ENCODE measurements at regions not wholly inside any gene's neighbourhood (a gene's known extent, or its start where the extent isn't known, plus 50 kb on each side); places are given as distances from the start of the nearest gene placed in this dataset.

DNA sequence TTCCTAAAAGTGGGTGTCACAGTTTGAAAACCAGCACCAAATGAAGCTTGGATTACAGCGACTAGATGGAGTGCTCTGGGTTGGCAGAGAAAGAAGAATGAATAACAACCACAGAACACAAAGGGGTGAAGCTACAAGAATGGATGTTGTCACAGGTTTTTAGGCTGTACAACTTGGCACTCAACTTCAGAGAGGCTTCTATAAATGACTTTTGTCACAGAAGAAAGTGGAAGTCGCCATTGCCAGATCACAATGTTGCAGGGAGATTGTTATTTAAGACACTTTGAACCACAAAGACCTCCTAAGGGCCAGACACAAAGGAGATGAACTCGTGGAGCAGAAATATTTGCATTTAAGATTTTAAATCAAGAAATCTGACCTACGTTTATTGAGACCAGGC, 354.2 kb downstream of the CDH7 start:
- H3K23ac ChIP-seq (ENCODE audit: low read length): no peak overlapping the region
- no peak overlapping the region for H3K9ac ChIP-seq (ENCODE audit: low read length)
- DNase-seq: no peak
- no peak overlapping the region for H3K4ac ChIP-seq (ENCODE audit: low read depth, low read length)
- H3K79me1 ChIP-seq (ENCODE audit: low read length): no peaks in the 10 kb centered on the region
- no peak overlapping the region for H3K4me2 ChIP-seq (ENCODE audit: low read length)
- H2BK5ac ChIP-seq (ENCODE audit: low read depth, low read length, poor library complexity): no peak overlapping the region
- no peaks in the 10 kb centered on the region for H3K4me1 ChIP-seq (ENCODE audit: control insufficient read depth in 1 of 2, insufficient read depth in 2 of 2, low read length in 2 of 2)
- H2AFZ ChIP-seq (ENCODE audit: insufficient read depth, low read length, poor library complexity): no peak overlapping the region
- H3K79me2 ChIP-seq (ENCODE audit: control insufficient read depth, insufficient read depth, low read length, poor library complexity): no peaks in the 10 kb centered on the region
- no peak overlapping the region for H3K18ac ChIP-seq (ENCODE audit: low read length)
- H2BK120ac ChIP-seq (ENCODE audit: insufficient read depth, low read length, poor library complexity): no peak overlapping the region
- no peak overlapping the region for H3K14ac ChIP-seq (ENCODE audit: low read length)
- H3K9me3 ChIP-seq (ENCODE audit: insufficient read depth, low read depth, low read length): no peaks in the 10 kb centered on the region
- no peak overlapping the region for H4K8ac ChIP-seq (ENCODE audit: low read depth, low read length)
- no peak overlapping the region for H4K91ac ChIP-seq (ENCODE audit: low read depth, low read length)
- H3K36me3 ChIP-seq (ENCODE audit: control insufficient read depth in 1 of 2, insufficient read depth in 2 of 2, low read length in 2 of 2): no peaks in the 10 kb centered on the region
- H3K27ac ChIP-seq (ENCODE audit: low read depth, low read length): no peak overlapping the region
- H3K27me3 ChIP-seq (ENCODE audit: insufficient read depth, low read length): no peaks in the 10 kb centered on the region
- H4K12ac ChIP-seq (ENCODE audit: low read depth, low read length): no peak overlapping the region
- no peak overlapping the region for H3K4me3 ChIP-seq (ENCODE audit: low read depth, low read length)
- H2BK12ac ChIP-seq (ENCODE audit: low read length): no peak overlapping the region
- no peak overlapping the region for H2AK5ac ChIP-seq (ENCODE audit: low read length)
- WGBS (ENCODE audit: extremely low coverage, insufficient coverage, insufficient read length): no CpG with 5 or more reads among the region's 4 CpGs

DNA sequence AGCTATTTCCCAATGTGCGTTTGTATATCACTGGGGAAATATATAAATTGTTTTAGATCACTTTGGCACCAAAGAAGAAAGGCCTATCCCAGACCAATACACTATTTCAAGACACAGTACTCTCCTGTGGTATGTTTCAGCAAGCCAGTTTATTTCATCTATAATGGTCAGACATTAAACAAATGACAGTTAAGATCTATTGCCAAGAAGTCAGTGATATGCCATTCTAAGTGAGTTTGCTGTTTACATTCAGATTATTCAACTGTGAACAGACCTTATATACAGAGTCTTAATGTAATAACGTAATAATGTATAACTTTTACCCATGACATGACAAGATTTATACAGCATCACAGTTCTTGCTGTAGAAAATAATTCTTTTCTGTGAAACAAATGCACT, 352.7 kb downstream of the CDH7 start:
- no peaks in the 10 kb centered on the region for H3K79me2 ChIP-seq (ENCODE audit: control insufficient read depth, insufficient read depth, low read length, poor library complexity)
- H3K9ac ChIP-seq (ENCODE audit: low read length): no peak overlapping the region
- H2BK120ac ChIP-seq (ENCODE audit: insufficient read depth, low read length, poor library complexity): no peak overlapping the region
- no peaks in the 10 kb centered on the region for H3K9me3 ChIP-seq (ENCODE audit: insufficient read depth, low read depth, low read length)
- H3K23ac ChIP-seq (ENCODE audit: low read length): no peak overlapping the region
- H3K27ac ChIP-seq (ENCODE audit: low read depth, low read length): no peak overlapping the region
- H3K36me3 ChIP-seq (ENCODE audit: control insufficient read depth in 1 of 2, insufficient read depth in 2 of 2, low read length in 2 of 2): no peaks in the 10 kb centered on the region
- no peak overlapping the region for H3K14ac ChIP-seq (ENCODE audit: low read length)
- H3K79me1 ChIP-seq (ENCODE audit: low read length): no peaks in the 10 kb centered on the region
- H3K18ac ChIP-seq (ENCODE audit: low read length): no peak overlapping the region
- no peak overlapping the region for H4K8ac ChIP-seq (ENCODE audit: low read depth, low read length)
- no peaks in the 10 kb centered on the region for H3K4me1 ChIP-seq (ENCODE audit: control insufficient read depth in 1 of 2, insufficient read depth in 2 of 2, low read length in 2 of 2)
- no peak overlapping the region for H3K4me3 ChIP-seq (ENCODE audit: low read depth, low read length)
- H2BK5ac ChIP-seq (ENCODE audit: low read depth, low read length, poor library complexity): no peak overlapping the region
- whole genome bisulfite sequencing (ENCODE audit: extremely low coverage, insufficient coverage, insufficient read length): no CpG with 5 or more reads among the region's 2 CpGs
- H3K4ac ChIP-seq (ENCODE audit: low read depth, low read length): no peak overlapping the region
- H4K91ac ChIP-seq (ENCODE audit: low read depth, low read length): no peak overlapping the region
- no peak overlapping the region for H3K4me2 ChIP-seq (ENCODE audit: low read length)
- no peak overlapping the region for H4K12ac ChIP-seq (ENCODE audit: low read depth, low read length)
- H2AFZ ChIP-seq (ENCODE audit: insufficient read depth, low read length, poor library complexity): no peak overlapping the region
- no peak overlapping the region for H2BK12ac ChIP-seq (ENCODE audit: low read length)
- H3K27me3 ChIP-seq (ENCODE audit: insufficient read depth, low read length): no peaks in the 10 kb centered on the region
- DNase-seq: no peak
- no peak overlapping the region for H2AK5ac ChIP-seq (ENCODE audit: low read length)

DNA sequence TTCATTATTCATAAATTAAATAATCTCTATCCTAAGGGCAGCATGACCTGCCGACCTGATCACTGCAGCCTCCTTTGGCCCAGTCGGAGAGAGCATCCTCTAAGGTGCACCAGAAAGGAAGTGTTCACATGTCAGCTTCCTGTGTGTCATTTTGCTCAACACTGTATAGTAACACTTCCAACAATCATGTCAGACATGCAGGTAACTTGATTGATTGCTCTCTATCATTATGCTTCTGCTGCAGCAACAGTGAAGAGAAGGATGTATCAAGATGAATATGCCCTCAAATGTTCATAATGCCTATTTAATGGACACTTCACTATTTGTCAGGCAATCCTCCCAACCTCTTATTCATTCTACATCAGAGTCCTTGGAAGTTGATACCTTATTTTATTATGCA, 332.3 kb downstream of the CDH7 start:
- Histone ChIP-seq H2AK5ac (ENCODE audit: low read length) (no peak overlapping the region), H3K27ac (ENCODE audit: low read depth, low read length) (no peak overlapping the region), H4K91ac (ENCODE audit: low read depth, low read length) (no peak overlapping the region), H3K18ac (ENCODE audit: low read length) (no peak overlapping the region), H3K9me3 (ENCODE audit: insufficient read depth, low read depth, low read length) (no peaks in the 10 kb centered on the region), H4K12ac (ENCODE audit: low read depth, low read length) (no peak overlapping the region), H2AFZ (ENCODE audit: insufficient read depth, low read length, poor library complexity) (no peak overlapping the region), H3K79me2 (ENCODE audit: control insufficient read depth, insufficient read depth, low read length, poor library complexity) (no peaks in the 10 kb centered on the region), H3K27me3 (ENCODE audit: insufficient read depth, low read length) (no peaks in the 10 kb centered on the region), H3K4me1 (ENCODE audit: control insufficient read depth in 1 of 2, insufficient read depth in 2 of 2, low read length in 2 of 2) (no peaks in the 10 kb centered on the region), H2BK120ac (ENCODE audit: insufficient read depth, low read length, poor library complexity) (no peak overlapping the region), H3K79me1 (ENCODE audit: low read length) (no peaks in the 10 kb centered on the region), H2BK5ac (ENCODE audit: low read depth, low read length, poor library complexity) (no peak overlapping the region), H3K4me3 (ENCODE audit: low read depth, low read length) (no peak overlapping the region), H3K23ac (ENCODE audit: low read length) (no peak overlapping the region), H3K9ac (ENCODE audit: low read length) (no peak overlapping the region), H3K36me3 (ENCODE audit: control insufficient read depth in 1 of 2, insufficient read depth in 2 of 2, low read length in 2 of 2) (no peaks in the 10 kb centered on the region), H3K4me2 (ENCODE audit: low read length) (no peak overlapping the region), H4K8ac (ENCODE audit: low read depth, low read length) (no peak overlapping the region), H3K14ac (ENCODE audit: low read length) (no peak overlapping the region), H3K4ac (ENCODE audit: low read depth, low read length) (no peak overlapping the region), H2BK12ac (ENCODE audit: low read length) (no peak overlapping the region)
- WGBS (ENCODE audit: extremely low coverage, insufficient coverage, insufficient read length): no CpG with 5 or more reads among the region's 2 CpGs
- no peak for DNase-seq

DNA sequence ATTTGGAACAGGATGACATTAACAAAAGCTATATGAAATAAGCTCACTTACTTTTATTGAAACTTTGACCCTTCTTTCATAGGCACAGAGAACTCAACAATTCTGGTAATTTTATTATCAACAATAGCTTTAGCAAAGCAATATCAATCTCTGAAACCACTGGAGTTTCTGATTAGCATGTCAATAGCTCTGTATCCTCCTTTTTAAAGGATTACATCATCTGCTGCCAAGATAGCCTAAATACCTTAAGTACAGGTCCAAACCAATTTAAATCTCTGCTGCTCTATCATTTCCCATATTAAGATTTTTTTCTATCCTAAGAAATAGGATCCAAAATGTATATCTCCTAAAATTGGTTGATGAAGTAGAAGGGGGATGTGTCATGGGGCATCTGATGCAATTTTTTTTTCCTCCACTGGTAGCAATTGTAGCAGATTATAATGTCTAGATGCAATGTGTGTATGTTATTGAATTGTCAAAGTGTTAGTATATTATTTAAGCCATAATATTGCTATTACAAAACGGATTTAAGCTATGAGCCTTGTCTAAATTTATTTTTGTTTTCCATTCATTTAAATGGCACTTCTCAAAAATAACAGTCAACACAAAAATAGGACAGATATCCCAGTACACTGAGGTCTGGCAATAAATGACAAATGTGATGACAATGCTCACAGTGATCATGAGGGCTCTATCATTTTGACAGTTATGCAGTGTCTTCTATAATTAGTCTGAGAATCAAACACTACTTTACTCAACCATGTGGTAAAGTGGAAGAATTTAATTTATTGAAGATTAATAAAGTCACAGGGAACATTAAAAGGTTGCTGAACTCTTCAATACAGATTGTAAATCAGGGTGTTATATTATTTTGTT, 328.4 kb downstream of the CDH7 start:
- H4K8ac ChIP-seq (ENCODE audit: low read depth, low read length): no peak overlapping the region
- H3K27ac ChIP-seq (ENCODE audit: low read depth, low read length): no peak overlapping the region

More for the DNA sequence above, 328.4 kb downstream of the CDH7 start:
- Histone ChIP-seq H3K4me3 (ENCODE audit: low read depth, low read length) (no peak overlapping the region), H3K27me3 (ENCODE audit: insufficient read depth, low read length) (no peaks in the 10 kb centered on the region), H2AK5ac (ENCODE audit: low read length) (no peak overlapping the region), H3K36me3 (ENCODE audit: control insufficient read depth in 1 of 2, insufficient read depth in 2 of 2, low read length in 2 of 2) (no peaks in the 10 kb centered on the region), H3K18ac (ENCODE audit: low read length) (no peak overlapping the region), H2AFZ (ENCODE audit: insufficient read depth, low read length, poor library complexity) (no peak overlapping the region), H3K9me3 (ENCODE audit: insufficient read depth, low read depth, low read length) (no peaks in the 10 kb centered on the region), H3K4ac (ENCODE audit: low read depth, low read length) (no peak overlapping the region), H3K4me1 (ENCODE audit: control insufficient read depth in 1 of 2, insufficient read depth in 2 of 2, low read length in 2 of 2) (no peaks in the 10 kb centered on the region), H2BK5ac (ENCODE audit: low read depth, low read length, poor library complexity) (no peak overlapping the region), H3K79me1 (ENCODE audit: low read length) (no peaks in the 10 kb centered on the region), H3K79me2 (ENCODE audit: control insufficient read depth, insufficient read depth, low read length, poor library complexity) (no peaks in the 10 kb centered on the region), H3K4me2 (ENCODE audit: low read length) (no peak overlapping the region), H3K23ac (ENCODE audit: low read length) (no peak overlapping the region), H2BK12ac (ENCODE audit: low read length) (no peak overlapping the region), H3K9ac (ENCODE audit: low read length) (no peak overlapping the region), H4K12ac (ENCODE audit: low read depth, low read length) (no peak overlapping the region), H4K91ac (ENCODE audit: low read depth, low read length) (no peak overlapping the region), H2BK120ac (ENCODE audit: insufficient read depth, low read length, poor library complexity) (no peak overlapping the region), H3K14ac (ENCODE audit: low read length) (no peak overlapping the region)
- no peak for DNase-seq
- no CpG with 5 or more reads among the region's 1 CpG for WGBS (ENCODE audit: extremely low coverage, insufficient coverage, insufficient read length)
